EH (cell line): ENCODE measurements at regions not wholly inside any gene's neighbourhood (a gene's known extent, or its start where the extent isn't known, plus 50 kb on each side); places are given as distances from the start of the nearest gene placed in this dataset.
A peak's percentile ranks its signal among the peaks of the same experiment; 100 is the strongest.

ENCODE experiments used
- DNase-seq: peaks from one replicate; pipeline ENCODE4 v3.0.0-alpha.2; 2015; ENCODE audit warnings: low read depth

DNA sequence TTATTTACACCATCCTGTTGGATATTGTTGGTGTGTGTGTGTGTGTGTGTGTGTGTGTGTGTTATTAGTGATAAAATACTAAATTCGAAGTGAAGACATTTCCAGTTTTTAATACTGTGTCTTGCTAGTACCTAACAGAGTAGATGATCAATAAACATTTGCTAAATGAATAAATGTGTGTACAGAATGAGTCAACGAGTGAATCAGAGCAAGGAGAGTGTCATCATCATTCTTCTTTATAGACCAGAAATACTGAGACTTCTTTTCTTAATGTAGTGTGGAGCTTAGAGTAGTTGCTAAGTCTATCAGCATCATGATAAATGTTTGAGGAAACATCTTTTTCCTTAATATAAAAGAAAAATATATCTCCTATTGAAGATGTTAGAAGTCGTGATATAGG lies 169.7 kb upstream of the SATB2 start:
- DNase-seq, result no peak

- DNase-seq, result no peak
Measured at GRCh38 chr2:199624958-199625357, 167.2 kb upstream of the SATB2 start.

GRCh38 chr2:199612509-199613130 lies 154.9 kb upstream of the SATB2 start:
- DNase-seq, result no peak

DNA sequence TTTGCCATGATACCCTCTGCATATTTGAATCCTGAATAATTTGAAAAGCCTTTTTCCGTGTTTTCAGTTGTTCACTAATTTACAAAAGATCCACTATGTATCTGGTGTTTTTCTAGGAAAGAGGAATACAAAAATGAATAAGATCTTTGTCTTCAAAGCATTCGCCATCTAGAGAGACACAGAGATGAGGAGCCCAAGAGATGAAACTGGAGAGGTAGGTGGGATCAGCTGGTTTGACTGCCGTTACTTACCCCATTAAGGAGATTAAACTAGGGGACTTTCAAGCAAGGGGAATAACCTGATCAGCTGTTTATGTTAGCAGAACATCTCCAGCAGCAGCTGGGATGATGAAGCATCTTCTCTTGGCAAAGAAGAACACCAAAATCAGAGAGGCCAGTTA lies 150.2 kb upstream of the SATB2 start:
- no peak for DNase-seq

DNA sequence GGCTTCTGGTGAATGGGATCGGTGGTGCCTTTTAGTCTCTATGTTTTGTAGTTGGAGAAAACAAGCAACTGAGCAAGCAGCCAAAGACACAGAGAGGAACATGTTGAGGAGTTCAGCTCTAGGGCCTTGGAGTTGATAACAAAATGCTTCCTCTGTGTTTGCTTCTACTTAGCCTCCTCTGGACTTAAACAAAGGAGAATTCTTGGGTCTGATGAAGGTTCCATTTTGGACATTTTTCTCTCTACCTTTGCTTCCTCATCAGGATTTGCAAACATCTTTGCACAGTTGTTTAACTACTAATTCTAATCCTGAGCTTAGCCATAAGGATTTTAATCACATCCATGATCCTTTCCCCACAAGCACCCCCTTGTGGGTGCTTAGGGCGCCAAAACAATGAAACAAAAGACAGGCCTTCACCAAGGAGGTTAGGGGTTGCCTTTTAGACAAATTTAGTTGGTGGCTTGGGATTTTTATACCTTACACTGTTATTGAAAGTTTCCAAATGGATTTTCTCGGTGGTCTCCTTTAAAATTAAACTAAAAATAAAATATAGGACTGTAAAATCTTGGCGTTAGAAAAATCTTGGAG lies 148.5 kb upstream of the SATB2 start:
- DNase-seq, result no peak

DNA sequence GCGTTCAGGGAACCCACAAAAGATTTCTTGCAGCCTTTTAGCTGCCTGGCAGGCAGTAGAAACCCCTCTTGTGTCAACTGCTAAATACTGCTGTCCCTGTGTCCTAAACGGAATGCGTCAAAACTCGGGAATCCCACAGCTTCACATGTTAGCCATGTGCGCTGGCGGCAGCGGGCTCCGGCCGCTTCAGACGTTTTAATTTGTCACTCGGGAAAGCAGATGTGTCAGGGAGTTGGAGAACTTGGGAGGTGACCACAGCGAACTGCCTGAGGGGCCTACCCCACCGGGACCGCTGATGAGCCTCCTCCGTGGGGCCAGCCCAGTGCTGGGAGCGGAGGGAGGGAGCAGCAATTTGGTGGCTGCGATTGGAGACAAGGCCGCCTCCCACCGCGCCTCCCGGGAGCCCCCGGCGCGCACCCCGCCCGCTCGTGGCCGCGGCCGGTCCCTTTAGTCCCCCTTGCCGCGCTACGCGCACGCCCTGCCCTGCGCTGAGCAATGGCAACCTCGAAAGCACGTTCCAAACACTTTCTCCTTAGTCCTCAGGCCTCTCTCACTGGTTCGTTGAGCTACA lies 146.1 kb upstream of the SATB2 start:
- peak; percentile 21 for DNase-seq

- peak; percentile 7 for DNase-seq
Measured at GRCh38 chr2:199602896-199603717, 145.4 kb upstream of the SATB2 start.

DNA sequence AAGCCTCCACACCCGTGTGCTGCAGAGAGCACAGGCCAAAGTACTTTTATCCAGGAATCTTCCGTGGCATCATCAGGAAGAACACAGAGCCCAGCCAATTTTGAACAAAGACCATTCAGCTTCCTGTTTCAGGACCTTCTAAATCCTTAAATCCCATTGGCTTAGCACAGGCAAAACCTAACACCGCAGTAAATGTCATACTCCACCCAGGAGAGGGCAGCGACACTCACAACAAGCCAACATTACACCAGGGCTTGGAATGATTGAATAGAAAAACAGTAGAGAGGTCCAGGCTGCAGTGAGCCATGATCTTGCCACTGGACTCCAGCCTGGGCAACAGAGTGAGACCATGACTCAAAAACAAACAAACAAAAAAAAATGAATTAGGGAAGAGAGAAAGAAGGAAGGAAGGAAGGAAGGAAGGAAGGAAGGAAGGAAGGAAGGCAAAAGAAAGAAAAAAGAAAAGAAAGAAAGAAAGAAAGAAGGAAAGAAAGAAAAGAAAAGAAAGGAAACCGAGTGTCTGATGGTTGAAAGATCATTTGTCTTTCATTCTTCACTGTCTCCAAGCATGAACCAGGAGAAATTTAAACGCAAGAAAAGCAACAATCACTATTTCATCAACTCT lies 144.6 kb upstream of the SATB2 start:
- DNase-seq, result peak; percentile 34

GRCh38 chr2:199596549-199596948 lies 138.8 kb upstream of the SATB2 start:
- DNase-seq, result peak; percentile 23

GRCh38 chr2:199594443-199594842 lies 136.7 kb upstream of the SATB2 start:
- DNase-seq, result no peak

- DNase-seq, result no peak
Measured at GRCh38 chr2:199591826-199592225, 134.1 kb upstream of the SATB2 start.

DNA sequence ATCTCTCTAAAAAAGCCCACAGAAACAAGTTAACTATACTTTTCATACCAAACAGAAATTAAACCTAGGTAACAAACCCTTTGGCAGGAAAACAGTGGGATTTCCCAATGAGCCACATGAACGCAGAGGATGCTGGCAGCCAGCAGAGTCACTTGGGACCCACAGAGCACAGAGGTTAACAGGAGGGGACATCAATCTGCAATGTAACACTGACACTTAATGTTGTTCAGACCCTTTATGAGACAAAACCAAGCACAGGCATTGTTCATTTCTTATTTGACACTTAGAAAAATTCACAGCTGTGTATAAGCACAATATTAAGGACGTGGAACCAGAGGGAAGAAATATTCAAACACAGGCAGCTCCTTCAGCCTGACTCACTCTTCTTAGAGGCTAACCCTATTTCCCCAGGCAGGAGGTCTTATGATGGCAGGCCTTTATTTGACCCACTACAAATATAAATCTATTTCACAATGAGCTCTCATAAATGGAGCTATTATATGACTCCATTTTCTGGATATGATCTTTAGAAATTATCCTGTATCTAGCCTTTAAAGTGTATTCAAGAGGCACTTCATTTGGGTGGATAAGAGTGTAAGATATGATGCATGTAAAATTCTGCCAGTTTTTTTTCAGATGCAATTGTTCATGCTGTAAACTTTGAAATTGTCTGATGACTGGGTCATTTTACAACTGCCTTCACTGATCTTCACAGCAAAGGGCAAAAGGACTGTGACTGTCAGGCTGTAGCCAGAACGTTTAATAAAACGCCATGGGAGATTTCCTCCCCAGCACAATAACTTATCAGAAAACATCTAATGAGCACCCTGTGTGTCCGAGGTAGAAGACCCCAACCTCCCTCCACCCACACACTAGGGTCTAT lies 132.8 kb upstream of the SATB2 start:
- no peak for DNase-seq

DNA sequence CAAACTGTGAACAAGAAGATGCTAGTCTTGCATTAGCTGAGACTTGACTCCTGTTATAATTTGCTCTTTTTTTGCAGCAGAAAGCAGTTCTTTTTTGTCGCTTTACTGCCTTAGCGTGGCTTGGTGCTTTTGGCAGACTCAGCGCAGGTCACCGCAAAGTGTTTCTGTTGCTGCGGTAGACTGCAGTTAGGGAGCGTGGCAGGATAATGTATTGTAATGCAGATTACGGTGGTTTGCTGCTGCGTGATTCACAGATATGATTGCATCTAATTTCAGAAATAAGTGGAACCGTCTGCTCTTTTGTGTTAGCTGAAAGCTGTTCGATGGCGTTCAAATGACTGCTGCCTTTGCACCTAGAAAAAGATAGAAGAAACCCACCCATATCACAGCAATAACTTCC lies 131.6 kb upstream of the SATB2 start:
- no peak for DNase-seq

- no peak for DNase-seq
Measured at GRCh38 chr2:199588054-199588453, 130.3 kb upstream of the SATB2 start.

DNA sequence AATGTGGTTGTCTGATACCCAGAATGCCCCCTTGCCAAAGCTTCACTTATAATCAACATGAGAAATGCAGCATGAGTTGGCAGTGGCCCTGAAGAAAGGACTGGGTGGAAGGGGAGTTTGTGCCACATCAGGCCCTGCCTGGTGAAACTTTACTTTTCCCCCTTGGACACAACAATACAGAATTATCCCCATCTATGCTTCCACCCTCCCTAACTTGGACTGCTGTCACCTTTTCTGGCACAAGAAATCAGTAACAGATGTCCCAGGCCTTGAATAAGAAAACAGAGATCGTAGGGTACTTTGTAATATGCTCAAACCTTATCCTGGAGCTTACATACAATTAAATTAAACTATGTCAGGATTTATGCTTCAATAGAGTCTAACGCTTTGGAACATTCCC lies 128.9 kb upstream of the SATB2 start:
- no peak for DNase-seq

- no peak for DNase-seq
Measured at GRCh38 chr2:199583676-199584075, 125.9 kb upstream of the SATB2 start.

DNA sequence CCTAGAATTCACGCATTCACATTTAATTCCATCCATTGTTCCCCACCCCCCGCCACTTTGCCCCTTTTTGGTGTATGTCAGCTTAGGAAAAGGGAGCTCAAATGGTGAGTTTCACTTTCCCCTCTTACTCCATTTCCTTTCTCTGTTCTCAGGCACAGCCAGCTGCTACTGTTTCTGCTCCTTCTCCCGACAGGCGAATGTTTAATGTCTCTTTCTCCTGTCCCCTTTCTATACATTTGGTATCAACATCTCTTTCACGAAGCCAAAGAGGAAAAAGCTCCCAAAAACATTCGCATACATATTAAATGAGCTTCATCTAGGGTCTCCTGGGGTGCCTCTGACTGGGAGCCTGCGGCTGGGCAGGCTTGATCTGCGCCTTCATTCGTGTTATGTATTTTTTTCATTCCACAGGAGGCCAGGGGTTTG lies 124.2 kb upstream of the SATB2 start:
- peak; percentile 23 for DNase-seq

GRCh38 chr2:199581408-199581807 lies 123.7 kb upstream of the SATB2 start:
- no peak for DNase-seq

DNA sequence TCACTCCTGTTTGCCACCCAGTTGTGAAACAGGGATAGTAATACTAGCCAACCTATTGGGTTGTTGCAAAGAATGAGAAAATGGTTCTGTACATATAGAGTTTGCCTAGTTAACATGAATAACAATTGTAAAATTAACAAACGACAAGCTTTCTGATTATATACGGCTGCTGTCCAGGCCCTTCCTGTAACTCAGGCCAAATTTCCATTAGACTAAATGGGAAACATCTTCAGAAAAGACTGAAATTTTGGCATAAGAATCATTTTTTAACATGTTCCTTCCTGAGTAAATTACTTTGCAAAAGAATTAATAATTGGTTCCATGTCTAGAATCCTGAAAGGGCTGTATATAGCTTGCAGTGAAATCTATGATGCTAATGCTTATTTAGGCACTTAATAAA lies 117.7 kb upstream of the SATB2 start:
- DNase-seq, result no peak

GRCh38 chr2:199572571-199572970 lies 114.8 kb upstream of the SATB2 start:
- no peak for DNase-seq

DNA sequence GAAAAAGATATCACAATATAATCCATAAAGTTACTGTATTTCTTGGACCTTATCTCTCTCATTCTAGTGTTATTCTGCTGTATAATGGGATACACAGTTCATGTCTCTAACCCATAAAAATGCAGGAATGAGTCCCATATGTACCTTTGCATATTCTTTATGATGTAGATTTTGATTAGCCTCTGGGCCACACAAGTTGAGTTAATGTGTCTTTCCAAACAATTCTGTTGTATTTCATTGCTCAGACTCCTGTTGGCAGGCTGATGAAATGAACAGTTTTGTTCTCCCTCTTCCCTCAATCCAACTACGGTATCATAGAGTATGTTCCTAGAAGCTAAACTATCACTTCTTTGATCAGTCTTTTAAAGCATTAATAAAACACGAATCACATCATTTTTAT lies 113.2 kb upstream of the SATB2 start:
- no peak for DNase-seq

- DNase-seq, result no peak
Measured at GRCh38 chr2:199569336-199569735, 111.6 kb upstream of the SATB2 start.
